ENCODE measurements at regions not wholly inside any gene's neighbourhood (a gene's known extent, or its start where the extent isn't known, plus 50 kb on each side); places are given as distances from the start of the nearest gene placed in this dataset.

- TF ChIP-seq, protein P1, sequence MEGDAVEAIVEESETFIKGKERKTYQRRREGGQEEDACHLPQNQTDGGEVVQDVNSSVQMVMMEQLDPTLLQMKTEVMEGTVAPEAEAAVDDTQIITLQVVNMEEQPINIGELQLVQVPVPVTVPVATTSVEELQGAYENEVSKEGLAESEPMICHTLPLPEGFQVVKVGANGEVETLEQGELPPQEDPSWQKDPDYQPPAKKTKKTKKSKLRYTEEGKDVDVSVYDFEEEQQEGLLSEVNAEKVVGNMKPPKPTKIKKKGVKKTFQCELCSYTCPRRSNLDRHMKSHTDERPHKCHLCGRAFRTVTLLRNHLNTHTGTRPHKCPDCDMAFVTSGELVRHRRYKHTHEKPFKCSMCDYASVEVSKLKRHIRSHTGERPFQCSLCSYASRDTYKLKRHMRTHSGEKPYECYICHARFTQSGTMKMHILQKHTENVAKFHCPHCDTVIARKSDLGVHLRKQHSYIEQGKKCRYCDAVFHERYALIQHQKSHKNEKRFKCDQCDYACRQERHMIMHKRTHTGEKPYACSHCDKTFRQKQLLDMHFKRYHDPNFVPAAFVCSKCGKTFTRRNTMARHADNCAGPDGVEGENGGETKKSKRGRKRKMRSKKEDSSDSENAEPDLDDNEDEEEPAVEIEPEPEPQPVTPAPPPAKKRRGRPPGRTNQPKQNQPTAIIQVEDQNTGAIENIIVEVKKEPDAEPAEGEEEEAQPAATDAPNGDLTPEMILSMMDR (IDR thresholded peaks at IDR 0.05) = no peak
- no peak for TF ChIP-seq EP300 (IDR thresholded peaks at IDR 0.05)
Measured at GRCh38 chr1:38735651-38736161, 123.9 kb downstream of the RRAGC start.
